NB4 (cell line): ENCODE measurements at regions not wholly inside any gene's neighbourhood (a gene's known extent, or its start where the extent isn't known, plus 50 kb on each side); places are given as distances from the start of the nearest gene placed in this dataset.

Experiments
- POLR2A ChIP-seq: IDR thresholded peaks from 2 replicates; pipeline ENCODE4 v1.6.1; 2011; ENCODE audit warnings: mild to moderate bottlenecking; ENCODE audit not compliant: insufficient read length; ENCODE audit errors: extremely low read depth
- TF ChIP-seq, protein P1 (sequence below): IDR thresholded peaks from one replicate; pipeline ENCODE4 v1.5.1; 2012; ENCODE audit warnings: low read depth, low read length

GRCh38 chr4:127293496-127293895 is 339.3 kb upstream of the INTU start:
- TF ChIP-seq, protein P1, sequence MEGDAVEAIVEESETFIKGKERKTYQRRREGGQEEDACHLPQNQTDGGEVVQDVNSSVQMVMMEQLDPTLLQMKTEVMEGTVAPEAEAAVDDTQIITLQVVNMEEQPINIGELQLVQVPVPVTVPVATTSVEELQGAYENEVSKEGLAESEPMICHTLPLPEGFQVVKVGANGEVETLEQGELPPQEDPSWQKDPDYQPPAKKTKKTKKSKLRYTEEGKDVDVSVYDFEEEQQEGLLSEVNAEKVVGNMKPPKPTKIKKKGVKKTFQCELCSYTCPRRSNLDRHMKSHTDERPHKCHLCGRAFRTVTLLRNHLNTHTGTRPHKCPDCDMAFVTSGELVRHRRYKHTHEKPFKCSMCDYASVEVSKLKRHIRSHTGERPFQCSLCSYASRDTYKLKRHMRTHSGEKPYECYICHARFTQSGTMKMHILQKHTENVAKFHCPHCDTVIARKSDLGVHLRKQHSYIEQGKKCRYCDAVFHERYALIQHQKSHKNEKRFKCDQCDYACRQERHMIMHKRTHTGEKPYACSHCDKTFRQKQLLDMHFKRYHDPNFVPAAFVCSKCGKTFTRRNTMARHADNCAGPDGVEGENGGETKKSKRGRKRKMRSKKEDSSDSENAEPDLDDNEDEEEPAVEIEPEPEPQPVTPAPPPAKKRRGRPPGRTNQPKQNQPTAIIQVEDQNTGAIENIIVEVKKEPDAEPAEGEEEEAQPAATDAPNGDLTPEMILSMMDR: no peak
- TF ChIP-seq POLR2A: no peak
